GM13977 (cell line): ENCODE measurements at regions not wholly inside any gene's neighbourhood (a gene's known extent, or its start where the extent isn't known, plus 50 kb on each side); places are given as distances from the start of the nearest gene placed in this dataset.
"Not testable (repeated sequence)": the region's sequence is repeated elsewhere in the genome, so short reads cannot be mapped to it uniquely, and the experiment has no call there.

Experiments
- DNase-seq: peaks from one replicate; pipeline ENCODE4 v3.0.0; 2012; ENCODE audit warnings: low spot score
- in situ Hi-C: fragments of 300-500 bp; cut with MboI; formaldehyde crosslinking; loops from one replicate; pipeline ENCODE4 v1.12.0; 2022; ENCODE audit warnings: low sequenced_read_pairs, low pct_unique_long_range_greater_than_20kb, mixed read lengths, inconsistent platforms; ENCODE audit not compliant: unreplicated experiment
- TF ChIP-seq, protein P1 (sequence below): IDR thresholded peaks from 2 replicates; pipeline ENCODE4 v1.5.1; 2012; ENCODE audit warnings: mild to moderate bottlenecking, control low read depth; ENCODE audit not compliant: insufficient read depth; ENCODE audit errors: extremely low read depth, missing control alignments

DNA sequence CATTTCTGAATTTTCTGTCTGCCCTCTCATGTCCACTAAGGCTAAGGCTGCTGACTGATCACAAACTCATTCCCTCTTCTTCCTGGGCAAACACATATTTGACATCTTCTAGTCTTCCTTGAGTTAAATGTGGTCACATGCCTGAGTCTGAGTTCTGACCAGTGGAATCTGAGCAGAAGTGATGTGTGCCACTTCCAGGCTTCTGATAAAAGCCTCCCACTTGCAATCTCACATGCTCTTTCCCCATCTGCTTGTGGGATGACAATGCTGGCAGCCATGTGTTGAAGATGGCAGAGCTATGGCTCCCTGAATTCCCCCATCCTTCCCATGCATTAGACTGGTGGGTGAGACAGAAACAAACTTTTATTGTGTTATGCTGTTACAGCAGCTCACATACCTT, 149.9 kb upstream of the ZNF648 start:
- DNase-seq: no peak
- TF ChIP-seq, protein P1, sequence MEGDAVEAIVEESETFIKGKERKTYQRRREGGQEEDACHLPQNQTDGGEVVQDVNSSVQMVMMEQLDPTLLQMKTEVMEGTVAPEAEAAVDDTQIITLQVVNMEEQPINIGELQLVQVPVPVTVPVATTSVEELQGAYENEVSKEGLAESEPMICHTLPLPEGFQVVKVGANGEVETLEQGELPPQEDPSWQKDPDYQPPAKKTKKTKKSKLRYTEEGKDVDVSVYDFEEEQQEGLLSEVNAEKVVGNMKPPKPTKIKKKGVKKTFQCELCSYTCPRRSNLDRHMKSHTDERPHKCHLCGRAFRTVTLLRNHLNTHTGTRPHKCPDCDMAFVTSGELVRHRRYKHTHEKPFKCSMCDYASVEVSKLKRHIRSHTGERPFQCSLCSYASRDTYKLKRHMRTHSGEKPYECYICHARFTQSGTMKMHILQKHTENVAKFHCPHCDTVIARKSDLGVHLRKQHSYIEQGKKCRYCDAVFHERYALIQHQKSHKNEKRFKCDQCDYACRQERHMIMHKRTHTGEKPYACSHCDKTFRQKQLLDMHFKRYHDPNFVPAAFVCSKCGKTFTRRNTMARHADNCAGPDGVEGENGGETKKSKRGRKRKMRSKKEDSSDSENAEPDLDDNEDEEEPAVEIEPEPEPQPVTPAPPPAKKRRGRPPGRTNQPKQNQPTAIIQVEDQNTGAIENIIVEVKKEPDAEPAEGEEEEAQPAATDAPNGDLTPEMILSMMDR: no peak
- in situ Hi-C loops: no loop called here

DNA sequence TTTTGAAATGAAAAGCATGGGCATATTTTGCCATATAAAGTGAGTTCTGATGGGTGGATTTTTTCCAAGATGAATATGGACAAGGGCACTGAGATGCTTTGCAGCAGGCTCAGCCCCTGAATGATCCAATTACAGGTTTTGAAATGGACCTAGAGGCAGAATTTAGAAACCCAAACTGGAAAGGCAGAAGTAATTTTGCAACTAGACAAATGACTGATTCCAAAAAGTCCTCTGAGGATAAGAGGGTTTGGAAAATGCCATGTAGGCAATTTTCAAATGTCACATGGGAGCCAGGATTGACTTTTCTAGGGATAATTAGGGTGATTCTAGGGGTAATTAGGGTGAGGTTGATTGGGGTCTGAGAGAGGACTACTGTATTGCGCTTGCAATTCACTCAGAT, 148.9 kb upstream of the ZNF648 start:
- in situ Hi-C loops: no loop called here
- no peak for DNase-seq
- TF ChIP-seq, protein P1: no peak

DNA sequence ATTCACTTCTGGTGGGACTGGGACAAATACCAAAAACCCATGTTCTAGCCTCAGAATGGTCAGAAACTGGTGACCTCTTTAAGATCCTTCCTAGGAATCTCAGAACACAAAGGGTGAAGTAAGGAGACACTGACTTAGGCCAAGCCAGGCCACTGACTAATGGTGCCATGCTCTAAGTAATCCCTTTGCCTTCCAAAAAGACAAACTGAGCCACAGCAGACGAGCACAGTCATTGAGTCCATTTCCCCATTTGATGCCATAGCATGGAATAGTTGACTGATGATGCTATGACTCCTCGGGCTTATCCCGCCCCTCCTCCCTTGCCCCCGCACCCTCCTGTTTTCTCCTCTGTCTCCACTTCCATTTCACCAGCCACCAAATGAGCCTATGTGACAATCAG, 145.8 kb upstream of the ZNF648 start:
- DNase-seq: no peak
- TF ChIP-seq, protein P1: no peak
- in situ Hi-C loops: no loop called here

DNA sequence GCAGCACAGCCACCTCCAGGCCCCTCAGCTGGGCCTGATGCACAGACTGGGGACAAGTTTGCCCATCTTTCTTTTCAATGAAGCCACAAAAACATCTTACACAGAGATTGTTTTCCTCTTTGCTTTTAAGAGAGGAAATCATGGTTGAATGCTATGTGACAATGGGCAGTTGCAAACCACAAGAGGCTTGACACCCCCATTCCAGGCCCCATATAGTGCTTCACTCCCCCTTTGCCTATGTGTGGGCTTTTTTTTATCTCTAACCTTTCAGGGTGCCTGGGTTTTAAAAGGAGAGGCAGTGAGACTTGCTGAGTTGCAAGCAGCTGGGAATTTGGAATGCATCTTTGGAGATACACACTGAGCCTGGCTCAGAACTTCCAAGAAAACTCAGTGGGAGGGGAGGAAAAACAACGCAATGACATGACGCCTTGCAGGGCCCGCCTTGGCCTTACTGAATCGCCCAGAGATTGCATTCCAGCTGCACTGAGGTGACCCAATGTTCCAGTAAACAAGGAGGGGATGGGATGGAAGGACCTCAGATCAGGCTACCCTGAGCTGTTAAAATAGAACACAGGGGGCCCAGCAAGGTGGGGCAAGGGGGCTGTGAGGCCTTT, 145.2 kb upstream of the ZNF648 start:
- in situ Hi-C loops: no loop called here
- no peak for DNase-seq
- TF ChIP-seq, protein P1: no peak

DNA sequence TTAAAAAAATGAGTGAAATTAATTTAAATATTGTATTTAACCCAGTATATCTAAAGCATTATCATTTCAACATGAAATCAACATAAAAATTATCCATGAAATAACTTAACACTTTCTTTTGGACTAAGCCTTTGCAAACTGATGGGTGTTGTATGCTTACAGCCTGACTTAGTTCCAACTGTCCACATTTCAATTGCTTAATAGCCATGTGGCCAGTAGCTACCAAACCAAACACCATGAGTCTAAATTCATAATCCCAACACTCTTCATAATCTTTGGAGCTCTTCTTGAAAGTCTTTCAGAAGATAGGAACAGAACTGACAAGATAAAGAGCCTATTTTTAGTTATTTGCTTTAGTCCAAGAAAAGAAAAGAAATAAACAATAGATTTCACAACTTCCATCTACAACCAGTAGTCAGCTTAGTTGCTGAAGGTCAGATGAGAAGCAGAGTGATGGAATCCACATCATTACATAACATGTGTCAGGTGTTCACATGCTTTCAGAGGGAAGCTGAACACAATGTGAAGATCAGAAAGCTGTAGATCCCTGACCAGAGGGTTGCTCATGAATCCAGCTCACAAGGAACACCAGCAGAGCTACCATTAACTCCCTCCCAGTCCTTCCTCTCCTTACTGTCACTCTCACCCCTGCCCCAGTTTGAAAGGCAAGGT, 144.0 kb upstream of the ZNF648 start:
- TF ChIP-seq, protein P1: no peak
- in situ Hi-C loops: no loop called here
- no peak for DNase-seq

DNA sequence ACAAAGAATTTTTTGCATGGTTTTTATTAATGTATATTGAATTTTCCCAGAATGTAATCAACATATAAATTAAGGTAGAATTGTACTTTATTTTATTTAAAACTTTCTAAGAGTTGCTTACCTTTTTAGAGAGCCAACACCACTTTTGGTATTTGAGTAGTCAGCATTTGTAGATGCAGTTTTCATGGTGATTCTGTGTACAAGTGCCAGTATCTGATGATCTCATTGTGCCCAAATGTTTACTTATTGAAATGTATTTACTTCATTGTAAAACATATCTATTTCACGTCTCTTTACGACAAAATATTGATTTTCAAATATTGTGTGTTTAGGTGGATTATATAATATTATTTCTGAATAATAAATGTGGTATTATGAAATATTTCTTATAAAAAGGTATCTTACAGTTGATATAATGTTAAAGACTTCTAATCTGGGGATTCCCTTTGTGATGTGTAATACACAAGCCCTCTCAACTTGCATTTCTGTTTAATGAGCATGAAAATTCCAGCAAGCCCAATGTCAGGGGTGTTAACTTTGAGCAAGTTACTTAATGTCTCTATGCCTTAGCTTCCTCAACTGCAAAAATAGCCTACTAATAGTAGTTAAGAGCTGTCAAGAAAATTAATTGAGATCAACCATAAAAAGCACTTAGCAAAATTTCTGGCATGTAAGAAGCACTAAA, 141.8 kb upstream of the ZNF648 start:
- in situ Hi-C loops: no loop called here
- no peak for DNase-seq
- TF ChIP-seq, protein P1: no peak

DNA sequence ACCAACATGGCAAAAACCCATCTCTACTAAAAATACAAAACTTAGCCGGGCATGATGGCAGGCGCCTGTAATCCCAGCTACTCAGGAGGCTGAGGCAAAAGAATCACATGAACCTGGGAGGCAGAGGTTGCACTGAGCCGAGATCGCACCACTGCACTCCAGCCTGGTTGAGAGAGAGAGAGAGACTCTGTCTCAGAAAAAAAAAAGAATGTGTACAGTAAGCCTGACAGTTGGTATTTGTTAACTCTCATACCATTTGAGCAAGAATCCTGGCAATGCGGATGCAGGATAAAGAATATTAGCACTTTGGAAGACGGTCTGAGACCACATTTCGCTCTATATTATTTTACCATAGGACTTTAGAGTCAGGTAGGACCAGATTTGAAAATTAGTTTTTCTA, 140.0 kb upstream of the ZNF648 start:
- in situ Hi-C loops, DNase-seq: not testable (repeated sequence)
